Upper lobe of right lung (tissue), 1 donor: ENCODE measurements at regions not wholly inside any gene's neighbourhood (a gene's known extent, or its start where the extent isn't known, plus 50 kb on each side); places are given as distances from the start of the nearest gene placed in this dataset.

ENCODE experiments used
- ATAC-seq: fragments of 200-7000 bp; cut with Tn5 transposase; one replicate; pipeline ENCODE4 v1.9.1; 2020; ENCODE audit warnings: mild to moderate bottlenecking, moderate library complexity
- DNase-seq: peaks from one replicate; pipeline ENCODE4 v3.0.0-alpha.2; 2020
- H3K27ac ChIP-seq: fragments of 200-600 bp; one replicate; pipeline ENCODE4 v1.8.0; 2022
- H3K27me3 ChIP-seq: fragments of 200-600 bp; one replicate; pipeline ENCODE4 v1.8.0; 2022; ENCODE audit warnings: mild to moderate bottlenecking
- H3K36me3 ChIP-seq: fragments of 200-600 bp; one replicate; pipeline ENCODE4 v1.8.0; 2022
- H3K4me1 ChIP-seq: fragments of 200-600 bp; one replicate; pipeline ENCODE4 v1.8.0; 2022
- H3K4me3 ChIP-seq: fragments of 200-600 bp; one replicate; pipeline ENCODE4 v1.8.0; 2022; ENCODE audit warnings: mild to moderate bottlenecking
- H3K9me3 ChIP-seq: fragments of 200-600 bp; one replicate; pipeline ENCODE4 v1.8.0; 2022
- CTCF ChIP-seq: fragments of 200-600 bp; IDR thresholded peaks from one replicate; pipeline ENCODE4 v1.8.0; 2022; ENCODE audit warnings: antibody characterized with exemption
- intact Hi-C: fragments of 100-400 bp; cut with DNase I; formaldehyde crosslinking; loops from one replicate; pipeline ENCODE4 v1.11.0; 2022
- donor health status: DM: no; HTN: yes; CAD: no; lungs with severe emphysema.

DNA sequence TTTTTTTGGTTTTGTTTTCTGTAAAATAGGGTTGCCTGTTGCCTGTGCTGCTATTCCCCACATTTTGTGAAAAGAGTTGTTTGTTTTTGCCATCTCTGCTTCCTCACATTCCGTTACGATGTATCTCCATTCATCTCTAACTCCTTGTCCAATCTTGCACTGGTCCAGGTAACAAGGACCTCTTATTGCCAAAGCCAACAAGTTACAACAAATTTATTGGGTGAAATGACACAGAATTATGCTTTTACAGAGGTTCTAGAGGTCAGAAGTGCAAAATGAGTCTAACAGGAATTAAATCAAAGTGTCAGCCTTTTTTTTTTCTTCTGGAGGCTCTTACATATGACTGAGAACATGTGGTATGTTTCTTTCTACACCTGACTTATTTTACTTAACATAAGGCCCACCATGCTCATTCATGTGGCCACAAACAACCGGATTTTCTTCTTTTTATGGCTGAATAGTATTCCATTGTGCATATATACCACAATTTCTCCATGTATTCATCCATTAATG, 787.9 kb upstream of the B3GALT2 start:
- no peak for ATAC-seq
- no peak for DNase-seq
- no peaks in the 10 kb centered on the region for H3K4me1 ChIP-seq
- no peak overlapping the region for H3K27ac ChIP-seq
- H3K4me3 ChIP-seq: no peak overlapping the region
- no peak for TF ChIP-seq CTCF
- H3K9me3 ChIP-seq: no peaks in the 10 kb centered on the region
- no peaks in the 10 kb centered on the region for H3K36me3 ChIP-seq
- H3K27me3 ChIP-seq: no peaks in the 10 kb centered on the region
- intact Hi-C loops: no loop called here

- Histone ChIP-seq H3K4me1 (no peaks in the 10 kb centered on the region), H3K4me3 (no peak overlapping the region), H3K27ac (no peak overlapping the region), H3K36me3 (no peaks in the 10 kb centered on the region), H3K9me3 (no peaks in the 10 kb centered on the region), H3K27me3 (no peaks in the 10 kb centered on the region)
- DNase-seq: no peak
- intact Hi-C loops: no loop called here
- no peak for ATAC-seq
- TF ChIP-seq CTCF: no peak
These were observed 787.0 kb upstream of the B3GALT2 start for GRCh38 chr1:193973428-193973827.

GRCh38 chr1:193971595-193971994, 785.2 kb upstream of the B3GALT2 start:
- Histone ChIP-seq H3K9me3 (no peaks in the 10 kb centered on the region), H3K4me1 (no peaks in the 10 kb centered on the region), H3K36me3 (no peaks in the 10 kb centered on the region), H3K27me3 (no peaks in the 10 kb centered on the region), H3K27ac (no peak overlapping the region), H3K4me3 (no peak overlapping the region)
- TF ChIP-seq CTCF: no peak
- intact Hi-C loops: no loop called here
- ATAC-seq (no peak), DNase-seq (no peak)

DNA sequence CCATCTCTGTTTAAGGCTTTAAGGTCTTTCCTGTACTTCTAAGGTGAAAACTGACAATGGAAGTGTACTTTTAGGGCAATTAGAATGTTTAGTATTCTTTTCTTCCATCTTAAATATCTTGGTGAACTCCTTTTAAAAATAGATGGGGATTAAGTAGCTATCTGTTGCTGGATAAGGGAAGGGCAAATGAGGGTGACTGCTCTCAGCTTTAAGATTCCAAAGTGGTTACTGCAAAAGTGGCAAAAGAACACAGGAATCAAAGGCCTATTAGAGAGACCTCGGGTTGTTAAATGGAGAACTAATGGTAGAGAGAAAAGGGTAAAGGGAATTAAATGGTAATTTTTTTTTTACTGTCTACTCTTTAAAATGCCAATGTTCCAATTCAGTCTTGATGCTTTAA, 774.1 kb upstream of the B3GALT2 start:
- no peak overlapping the region for H3K27ac ChIP-seq
- intact Hi-C loops: no loop called here
- no peaks in the 10 kb centered on the region for H3K9me3 ChIP-seq
- no peaks in the 10 kb centered on the region for H3K4me1 ChIP-seq
- H3K27me3 ChIP-seq: no peaks in the 10 kb centered on the region
- no peak overlapping the region for H3K4me3 ChIP-seq
- no peaks in the 10 kb centered on the region for H3K36me3 ChIP-seq
- DNase-seq: no peak
- TF ChIP-seq CTCF: no peak
- no peak for ATAC-seq

DNA sequence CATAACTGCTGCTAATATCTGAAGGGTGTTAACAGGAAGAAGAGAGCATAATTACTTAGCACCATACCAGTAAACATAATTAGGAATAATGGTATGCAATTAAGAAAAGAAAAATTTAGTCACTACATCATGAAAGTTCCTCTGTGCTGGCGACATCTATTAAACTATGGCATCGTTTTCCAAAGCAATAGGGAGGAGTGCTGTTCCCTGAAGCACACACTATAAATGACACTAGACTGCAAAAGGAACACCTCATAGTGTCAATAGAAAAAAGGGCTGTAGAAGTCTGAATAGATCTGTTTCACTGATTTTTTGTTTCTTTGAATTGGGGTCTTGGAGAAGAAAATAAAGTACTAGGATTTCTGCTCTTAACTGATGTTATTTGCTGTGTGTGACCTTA, 773.6 kb upstream of the B3GALT2 start:
- ATAC-seq: no peak

More for the DNA sequence above, 773.6 kb upstream of the B3GALT2 start:
- H3K9me3 ChIP-seq: no peaks in the 10 kb centered on the region
- no peak overlapping the region for H3K27ac ChIP-seq
- H3K27me3 ChIP-seq: no peaks in the 10 kb centered on the region
- no peaks in the 10 kb centered on the region for H3K36me3 ChIP-seq
- DNase-seq: no peak
- intact Hi-C loops: no loop called here
- H3K4me1 ChIP-seq: no peaks in the 10 kb centered on the region
- H3K4me3 ChIP-seq: no peak overlapping the region
- no peak for TF ChIP-seq CTCF
